OCI-LY7 (cell line): ENCODE measurements at regions not wholly inside any gene's neighbourhood (a gene's known extent, or its start where the extent isn't known, plus 50 kb on each side); places are given as distances from the start of the nearest gene placed in this dataset.

ENCODE experiments used
- CTCF ChIP-seq: fragments of 200-600 bp; sonication (generic); conservative IDR thresholded peaks from 2 replicates; pipeline ENCODE4 v1.5.1; 2014; ENCODE audit warnings: mild to moderate bottlenecking, antibody characterized with exemption, low read length, moderate library complexity, mixed read lengths
- EZH2phosphoT487 ChIP-seq: fragments of 200-600 bp; sonication (generic); IDR thresholded peaks from 2 replicates; pipeline ENCODE4 v1.6.1; 2018; ENCODE audit warnings: low read depth, borderline replicate concordance, mild to moderate bottlenecking, mixed run types, antibody characterized with exemption, low read length, moderate library complexity, mixed read lengths

DNA sequence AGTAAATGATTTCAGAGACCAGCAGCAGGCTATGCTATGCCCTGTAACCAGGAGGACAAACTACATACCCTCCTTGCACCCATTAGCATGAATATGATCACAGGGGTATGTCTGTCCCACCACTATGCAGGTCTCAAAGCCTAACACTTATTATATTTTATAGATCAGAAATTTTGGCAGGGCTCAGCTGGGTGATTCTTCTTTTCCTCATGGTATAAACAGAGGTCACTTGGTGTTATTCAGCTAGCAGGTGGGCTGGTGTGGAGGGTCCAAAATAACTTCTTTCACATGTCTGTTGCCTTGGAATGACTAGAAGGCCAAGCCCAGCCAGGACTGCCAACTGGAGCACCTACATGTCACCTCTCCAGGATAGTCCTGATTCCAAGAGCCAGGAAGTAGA is 252.9 kb downstream of the ARHGAP12 start:
- no peak for TF ChIP-seq CTCF
- no peak for TF ChIP-seq EZH2phosphoT487
